Bone marrow (tissue), 2 donors: ENCODE measurements at regions not wholly inside any gene's neighbourhood (a gene's known extent, or its start where the extent isn't known, plus 50 kb on each side); places are given as distances from the start of the nearest gene placed in this dataset.

Experiments used
- DNase-seq, 2 donors: peaks; one replicate each; lab custom pipeline; 2025; lab: John Stamatoyannopoulos, UW

DNA sequence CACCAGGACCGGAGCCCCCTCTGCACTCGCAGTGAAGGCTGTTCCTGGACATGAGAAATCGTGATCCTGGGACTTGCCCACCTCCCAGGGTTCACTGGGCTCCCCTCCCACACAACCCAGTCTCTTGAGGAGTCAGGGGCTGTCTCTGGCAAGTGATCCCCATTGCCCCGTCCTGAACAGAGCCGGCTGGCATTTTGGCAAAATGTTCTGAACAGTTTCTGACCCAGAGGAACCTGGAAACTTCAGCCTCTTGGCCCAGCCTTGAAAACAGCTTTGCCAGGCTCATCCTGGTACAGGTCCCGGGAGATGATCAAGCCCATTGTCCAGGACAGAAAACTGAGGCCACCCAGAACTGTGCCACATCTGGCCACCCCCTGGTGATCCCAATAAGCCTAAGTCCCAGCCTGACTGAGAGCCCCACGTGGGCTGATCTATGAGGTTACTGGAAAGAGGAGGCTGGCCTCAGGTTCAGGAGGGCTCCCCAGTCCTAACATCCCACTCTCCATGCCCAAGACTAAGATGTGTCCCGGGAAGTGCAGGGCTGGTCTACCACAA, 115.7 kb downstream of the OAT start:
- DNase-seq, result no peak

DNA sequence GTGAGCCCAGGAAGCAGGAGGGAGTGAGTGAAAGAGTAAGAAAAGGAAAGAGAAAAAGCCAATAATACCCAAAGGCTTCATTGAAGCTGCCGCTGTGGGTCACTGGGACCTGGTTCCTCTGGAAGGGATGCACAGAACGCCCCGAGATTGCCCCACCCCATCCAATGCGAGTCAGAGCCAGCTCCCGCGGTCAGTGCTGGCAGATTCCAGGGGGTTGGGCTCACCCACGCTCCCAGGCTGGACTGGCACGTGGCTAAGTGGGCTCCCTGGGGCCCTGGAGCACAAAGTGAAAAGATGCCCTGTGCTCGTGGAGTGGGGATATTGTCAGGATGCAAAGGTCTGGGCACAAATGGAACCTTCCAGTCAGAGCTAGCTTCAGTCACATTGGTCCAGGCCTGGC, 117.0 kb downstream of the OAT start:
- no peak for DNase-seq

DNA sequence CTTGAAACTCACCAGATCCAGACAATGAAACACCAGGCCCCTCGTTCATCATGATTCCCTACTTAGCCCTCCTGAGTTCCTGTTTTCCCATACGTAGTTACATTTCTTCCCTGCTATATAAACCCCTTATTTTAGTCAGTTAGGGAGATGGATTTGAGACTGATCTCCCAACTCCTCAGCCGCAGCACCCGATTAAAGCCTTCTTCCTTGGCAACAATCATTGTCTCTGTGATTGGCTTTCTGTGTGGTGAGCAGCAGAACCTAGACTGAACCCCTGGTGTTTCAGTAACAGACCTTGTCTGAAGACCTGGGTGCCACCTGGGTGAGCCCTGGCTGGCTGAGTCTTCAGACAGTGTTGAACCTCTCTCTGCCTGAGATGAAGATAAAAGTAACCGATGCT, 118.0 kb downstream of the OAT start:
- no peak for DNase-seq

DNA sequence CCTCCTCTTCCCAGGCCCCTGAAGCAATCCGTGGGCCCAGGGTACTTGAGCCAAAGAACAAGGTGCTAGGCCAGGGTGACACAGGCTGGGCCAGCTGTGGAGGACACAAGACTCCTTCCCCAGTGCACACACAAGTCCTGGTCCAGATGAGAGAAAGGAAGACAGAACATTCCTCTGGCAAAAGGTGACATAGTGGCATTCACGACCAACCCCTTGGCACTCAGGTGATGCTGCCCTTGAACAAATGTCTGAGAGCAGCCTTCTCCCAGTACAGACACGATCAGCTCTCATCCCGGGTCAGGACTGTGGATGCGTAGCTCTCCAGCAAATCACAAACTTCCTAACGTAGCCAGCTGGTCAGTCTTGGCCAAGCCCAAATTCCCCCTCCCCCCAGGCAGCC, 118.5 kb downstream of the OAT start:
- DNase-seq, result no peak

DNA sequence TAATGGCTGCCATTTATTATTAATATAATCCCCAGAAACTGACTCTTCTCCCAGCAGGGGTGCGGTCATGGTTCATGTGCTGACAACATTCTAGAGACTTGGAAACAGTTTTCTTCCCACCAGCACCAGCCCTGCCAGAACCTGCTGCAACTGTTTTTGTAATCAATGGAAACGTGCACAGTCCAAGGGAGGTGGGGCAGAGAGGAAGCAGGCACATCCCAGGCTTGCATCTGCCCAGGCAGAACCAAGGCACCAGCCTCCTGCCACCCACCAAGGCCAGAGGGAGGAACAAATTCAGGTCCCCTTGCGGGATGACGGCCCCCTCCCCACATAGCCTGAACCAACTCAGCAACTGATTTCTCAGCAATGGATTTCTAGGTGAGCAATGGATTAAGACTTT, 119.0 kb downstream of the OAT start:
- no peak for DNase-seq

DNA sequence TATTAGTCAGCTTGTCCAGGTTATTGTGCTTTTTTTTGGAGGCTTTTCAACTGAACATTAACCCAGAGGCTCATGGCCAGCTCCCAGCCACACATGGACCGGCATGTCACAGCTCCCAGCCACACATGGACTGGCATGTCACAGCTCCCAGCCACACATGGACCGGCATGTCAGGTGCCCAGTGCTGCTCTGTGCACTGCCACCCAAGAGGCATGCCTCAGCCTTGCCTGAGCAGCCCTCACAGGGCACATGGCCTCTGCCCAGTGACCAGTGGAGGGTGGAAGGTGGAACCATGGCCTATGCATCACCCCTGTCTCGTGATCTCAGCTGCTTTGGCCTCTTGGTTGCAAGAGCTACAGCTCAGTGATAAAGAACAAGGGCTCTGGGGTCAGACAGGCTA, 119.8 kb downstream of the OAT start:
- no peak for DNase-seq

DNA sequence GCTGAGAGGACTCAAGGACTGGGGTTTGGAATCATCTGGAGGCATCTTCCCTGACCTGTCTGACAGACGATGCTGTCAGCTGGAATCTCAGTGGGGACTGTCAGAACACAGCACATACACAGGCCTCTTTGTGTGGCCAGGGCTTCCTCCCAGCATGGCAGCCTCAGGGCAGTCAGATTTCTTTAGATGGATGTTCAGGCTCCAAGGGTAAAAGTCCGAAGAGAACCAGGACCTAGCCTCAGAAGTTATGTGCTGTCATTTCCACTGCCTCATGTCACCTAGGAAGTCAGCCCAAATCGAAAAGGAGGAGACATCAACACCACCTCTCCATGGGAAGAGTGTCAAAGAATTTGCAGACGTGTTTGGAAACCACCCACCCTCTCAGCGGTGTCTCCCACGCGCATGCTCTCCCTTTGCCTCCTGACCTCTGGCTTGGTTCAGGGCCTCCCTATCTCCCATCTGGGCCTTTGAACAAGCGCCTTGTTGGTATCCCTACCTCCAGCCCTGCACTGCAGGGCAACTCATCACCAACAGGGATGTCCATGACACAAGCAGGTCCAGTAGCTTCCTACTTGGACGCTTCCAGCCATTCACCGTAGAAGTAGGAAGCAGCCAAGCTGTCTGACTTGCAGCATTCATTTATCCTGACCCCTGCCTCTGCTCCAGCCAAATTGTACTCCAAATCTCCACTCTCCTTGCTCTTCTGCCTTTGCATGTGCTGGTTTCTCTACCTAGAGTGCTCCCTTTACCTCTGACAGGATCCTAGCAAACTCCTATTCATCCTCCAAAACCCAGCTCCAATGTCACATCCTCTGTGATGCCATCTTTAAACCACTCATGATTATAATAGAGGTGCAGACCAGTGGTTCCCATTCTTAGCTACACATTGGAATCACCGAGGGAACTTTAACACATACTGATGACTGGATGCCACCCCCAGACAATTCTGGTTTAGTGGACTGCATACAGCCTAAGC, 121.6 kb downstream of the OAT start:
- DNase-seq, result no peak

DNA sequence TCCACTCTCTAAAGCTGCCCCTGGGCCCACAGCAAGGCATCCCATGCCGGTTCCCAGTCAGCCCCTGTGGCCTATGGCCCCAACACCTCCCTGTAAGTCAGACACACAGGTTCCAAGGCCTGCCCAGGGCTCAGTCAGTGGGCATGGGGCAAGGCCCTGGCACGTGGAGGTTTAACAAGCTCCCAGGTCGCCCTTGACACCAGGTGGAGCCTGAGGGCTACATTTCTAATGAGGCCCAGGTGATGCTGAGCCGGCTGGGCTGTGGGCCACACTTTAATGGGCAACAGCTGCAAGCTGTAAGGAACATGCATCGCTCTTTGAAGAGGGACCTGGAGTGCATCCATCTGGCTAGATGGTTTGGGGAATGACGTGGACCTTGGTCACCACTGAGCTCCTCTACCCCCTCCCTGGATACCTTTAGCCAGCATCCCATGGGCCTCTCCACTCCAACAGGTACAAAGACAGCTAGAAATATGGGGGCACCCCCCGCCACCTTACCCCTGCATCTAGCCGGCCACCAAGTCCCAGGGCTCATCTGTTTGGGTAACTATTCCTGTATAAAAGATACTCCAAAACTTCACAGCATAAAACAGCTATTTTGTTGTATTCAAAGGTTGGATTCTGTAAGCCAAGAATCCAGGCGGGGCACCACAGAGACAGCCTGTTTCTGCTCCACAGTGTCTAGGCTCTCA, 122.5 kb downstream of the OAT start:
- no peak for DNase-seq

DNA sequence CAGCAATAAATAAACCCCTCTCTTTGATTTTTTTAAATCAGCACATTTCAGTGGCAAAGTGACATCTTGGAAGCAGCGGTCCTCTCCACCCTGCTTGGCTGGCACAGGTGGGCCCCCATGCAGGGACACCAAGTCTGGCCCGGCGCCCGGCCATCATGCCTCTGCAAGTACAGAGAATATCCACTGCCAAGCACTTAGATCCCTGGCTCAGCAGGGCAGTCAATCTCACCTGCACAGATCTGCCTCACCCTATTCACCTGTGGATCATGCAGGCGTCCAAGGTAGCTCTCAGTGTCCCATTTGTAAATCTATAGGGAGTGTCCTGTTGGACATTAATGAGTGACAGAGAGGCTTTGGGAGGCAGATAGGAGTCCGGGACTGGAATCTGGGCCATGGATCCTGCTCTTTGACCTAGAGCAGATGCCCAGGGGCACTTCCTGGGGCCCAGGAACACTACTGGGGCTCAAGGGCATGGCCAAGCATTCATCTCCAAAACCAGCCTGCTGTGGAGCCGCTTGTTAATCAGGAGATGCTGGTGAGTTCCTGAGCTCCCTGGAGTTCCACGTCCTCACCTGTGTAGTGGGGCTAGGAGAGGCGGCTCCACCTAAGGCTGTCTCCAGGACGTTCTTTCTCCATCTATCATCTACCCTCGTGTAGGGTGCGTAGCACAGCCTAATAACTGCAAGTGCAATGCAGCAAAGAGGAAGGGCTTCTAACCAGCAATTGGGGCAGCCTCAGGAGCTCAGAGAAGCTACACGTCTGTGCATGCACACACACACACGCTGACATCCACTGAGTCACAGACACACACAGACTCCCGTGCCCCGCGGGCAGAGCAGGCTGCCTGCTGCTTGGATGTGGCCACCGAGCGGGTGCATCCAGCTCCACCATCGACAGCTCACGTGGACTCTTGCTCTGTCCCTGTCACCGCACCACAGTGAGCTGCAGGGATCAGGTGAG, 123.6 kb downstream of the OAT start:
- DNase-seq, result no peak

DNA sequence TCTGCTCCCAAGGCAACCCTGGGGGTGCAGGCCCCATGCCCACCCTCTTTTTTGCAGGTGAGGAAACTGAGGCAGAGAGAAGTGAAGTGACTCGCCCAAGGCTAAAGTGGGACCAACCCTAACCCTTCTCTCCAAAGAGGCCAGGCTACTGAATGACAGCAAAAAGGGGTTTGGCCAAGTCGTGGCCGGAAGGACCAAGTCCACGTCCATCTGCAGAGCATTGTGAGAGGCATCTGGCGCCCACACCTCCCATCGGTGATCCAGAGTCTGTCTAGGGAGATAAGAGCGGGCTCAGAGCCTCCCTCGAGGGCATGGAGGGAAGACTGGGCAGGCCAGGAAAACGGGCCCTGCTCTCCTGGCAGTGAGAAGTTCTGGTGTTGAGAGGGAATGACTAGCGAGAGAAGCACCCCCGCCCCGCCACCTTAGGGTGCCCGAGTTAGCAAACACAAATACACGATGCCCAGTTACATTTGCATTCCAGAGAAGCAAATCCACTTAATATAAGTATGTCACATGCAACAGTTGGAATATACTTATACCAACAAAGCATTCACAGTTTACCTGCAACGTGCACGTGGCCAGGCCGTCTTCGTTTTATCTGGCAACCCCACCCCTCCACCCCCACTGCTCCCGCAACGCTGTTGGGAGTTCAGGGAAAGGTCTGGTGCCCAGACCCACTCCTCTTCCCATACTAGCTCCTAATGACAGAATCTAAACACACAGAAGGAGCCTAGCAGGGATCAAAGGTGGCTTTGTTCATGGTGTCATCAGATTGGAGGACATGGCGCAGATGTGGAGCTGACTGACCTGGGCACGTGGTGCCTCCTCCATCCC, 124.9 kb downstream of the OAT start:
- DNase-seq, result no peak

DNA sequence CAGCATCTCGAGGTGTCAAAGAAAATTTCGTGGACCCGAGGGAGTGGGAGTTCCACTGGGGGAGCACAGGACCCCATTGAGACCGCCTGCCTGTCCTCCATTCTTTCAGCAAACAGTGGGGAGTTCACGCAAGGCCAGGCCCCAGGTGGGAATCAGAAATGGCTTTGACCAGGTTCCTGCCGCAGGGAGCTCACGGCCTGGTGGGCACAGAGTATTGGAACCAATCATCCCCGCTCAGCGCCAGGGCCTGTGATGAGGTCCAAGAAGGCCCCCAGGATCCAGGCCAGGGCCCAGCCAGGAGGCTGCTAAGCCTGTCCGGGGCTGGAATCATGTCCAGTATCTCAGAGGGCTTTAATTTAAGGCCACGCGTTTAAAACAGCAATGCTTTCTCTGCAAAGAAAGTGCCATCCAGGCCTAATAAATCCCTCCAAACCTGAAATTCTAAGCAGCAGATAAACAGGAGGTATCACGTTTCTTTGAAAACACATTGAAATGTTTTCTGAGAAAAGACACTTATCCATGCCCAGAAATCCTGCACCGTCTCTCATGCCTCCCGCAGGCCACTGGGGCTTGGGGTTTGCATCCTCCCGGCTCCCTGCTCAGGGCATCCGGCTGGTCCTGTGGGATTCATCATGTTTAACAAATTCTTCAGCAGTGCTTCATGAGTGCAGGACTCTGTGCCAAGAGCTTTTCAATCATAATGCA, 125.7 kb downstream of the OAT start:
- no peak for DNase-seq

DNA sequence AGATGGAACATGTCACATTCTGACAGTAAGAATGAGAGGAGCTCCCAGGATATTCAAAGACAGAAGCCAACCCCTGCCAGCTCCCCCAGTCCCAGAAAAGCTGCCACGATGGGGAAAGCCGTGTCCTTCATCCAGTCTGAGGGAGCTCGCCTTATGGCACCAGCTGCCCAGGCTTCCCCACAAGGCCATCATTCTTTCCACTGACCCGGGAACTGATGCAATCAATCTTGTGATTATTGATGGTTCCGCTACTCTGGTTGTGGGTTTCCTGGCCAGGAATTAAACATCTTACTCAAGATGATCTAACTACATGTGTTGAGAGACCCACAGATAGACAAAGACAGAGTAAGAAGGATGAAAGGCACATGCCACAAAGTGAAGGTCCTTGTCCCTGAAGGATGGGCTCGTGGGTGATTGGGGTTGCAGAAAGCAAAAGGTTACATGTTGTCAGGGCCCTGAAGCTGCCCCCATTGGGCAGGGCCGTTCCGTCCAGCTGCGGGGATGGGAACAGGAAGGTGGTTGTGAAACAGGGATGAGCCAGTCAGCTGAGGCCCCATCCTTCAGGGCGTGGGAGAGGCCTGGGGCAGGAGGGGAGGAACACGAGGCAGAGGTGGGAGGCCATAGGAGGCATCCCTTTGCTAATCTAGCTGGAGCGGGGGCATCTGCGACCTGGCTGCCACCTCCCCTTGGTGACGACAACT, 127.6 kb downstream of the OAT start:
- DNase-seq, result peak in 1 of 2 donors; percentile 73

DNA sequence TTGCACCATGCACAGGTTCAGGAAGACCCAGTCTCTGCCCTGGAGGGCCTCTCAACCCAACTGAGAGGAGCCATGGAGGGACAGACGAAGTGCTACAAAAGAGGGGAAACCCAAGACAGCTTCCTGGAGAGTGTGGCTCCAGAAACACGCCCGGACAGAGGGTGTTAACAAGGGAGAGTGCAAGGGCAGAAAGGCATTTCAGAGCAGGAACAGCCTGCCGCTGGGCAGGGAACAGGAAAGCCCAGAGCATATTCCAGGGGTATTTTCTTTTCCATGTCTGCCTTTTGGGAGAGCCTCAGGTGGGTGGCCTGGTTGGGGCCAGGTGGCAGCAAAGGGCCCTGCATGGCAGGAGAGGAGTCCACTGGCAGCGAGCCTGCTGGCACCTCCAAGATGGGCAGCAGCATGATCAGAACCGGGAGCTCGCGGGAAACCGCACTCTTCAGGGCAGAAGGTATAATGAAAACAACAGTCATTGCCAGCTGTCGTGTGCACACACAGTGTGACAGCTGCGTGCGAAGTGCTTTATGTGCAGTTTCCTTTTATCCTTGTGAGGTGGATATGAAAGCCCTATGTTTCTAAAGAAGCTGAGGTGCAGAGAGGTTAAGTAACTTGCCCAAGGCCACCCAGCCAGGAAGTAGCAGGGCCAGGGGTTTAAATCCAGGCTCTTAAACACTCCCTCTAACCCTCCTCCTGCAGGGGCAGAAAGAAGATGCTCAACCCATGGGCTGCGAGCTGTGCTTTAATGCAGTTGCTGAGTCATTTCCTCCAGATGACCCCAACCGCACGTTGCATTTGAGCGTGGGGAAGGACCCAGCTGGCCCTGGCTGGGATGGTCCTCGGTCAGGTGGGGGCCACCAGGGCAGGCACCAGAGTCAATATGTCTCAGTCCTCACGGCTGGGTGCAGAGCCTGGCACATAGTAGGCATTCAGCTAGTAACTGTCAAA, 128.6 kb downstream of the OAT start:
- DNase-seq, result peak in 1 of 2 donors; percentile 43

DNA sequence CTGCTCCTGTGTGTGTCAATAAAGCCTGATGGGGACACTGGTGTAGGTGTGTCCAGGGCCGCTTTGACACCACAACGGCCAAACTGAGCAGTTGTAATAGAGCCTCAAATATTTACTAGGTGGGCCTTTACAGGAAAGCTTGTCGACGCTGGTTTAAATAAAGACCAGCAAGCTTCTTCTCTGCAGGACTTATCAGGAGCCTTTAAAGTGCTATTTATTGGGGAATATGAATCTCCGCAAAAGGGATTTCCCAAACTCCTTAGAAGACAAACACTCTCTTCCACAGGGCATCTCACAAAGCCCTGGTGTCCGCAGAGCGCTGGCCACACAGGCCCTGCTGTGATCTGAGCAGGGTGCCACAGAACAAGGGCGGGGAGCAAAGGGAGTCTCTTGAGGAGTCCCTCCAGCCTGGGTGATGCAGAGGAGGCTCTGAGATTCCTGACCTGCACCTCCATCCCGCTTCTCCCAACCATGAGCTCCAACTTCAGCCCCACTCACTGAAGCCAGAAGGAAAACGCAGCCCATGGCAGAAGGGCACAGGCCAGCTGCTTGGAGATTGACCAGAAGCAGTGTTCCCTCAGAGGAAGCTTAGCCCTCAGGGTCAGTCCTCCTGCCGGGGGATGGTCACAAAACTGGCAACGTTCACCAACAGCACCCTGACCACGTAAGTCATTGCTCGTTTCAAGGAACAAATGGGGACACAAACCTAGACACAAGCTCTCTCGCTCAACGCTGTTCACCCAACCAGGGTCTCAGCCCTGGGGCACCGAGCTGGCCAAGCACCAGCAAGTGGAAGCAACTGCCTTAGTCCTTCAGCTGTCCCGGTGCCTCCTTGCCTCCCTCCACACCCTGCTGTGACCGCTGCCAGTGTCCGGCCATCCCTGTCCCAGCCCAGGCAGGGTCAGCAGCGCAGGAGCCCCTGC, 129.5 kb downstream of the OAT start:
- DNase-seq, result no peak

DNA sequence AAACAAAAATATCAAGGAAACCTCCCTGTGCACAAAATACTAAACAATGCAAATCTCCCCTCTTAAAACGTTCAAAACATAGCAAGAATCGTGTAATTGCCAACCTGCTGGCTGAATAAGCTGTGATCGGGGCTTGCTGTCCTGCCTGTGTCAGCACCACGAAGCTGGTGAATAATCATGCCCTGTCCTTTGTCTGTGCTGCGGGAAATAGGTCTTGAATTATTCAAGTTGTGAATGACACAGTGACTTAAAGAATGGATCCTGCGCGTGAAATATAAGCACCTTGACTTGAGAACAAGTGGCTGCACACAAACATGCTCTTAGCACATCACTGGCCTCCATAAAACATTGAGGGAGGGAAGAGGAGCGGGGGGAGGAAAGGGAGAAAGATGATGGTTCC, 130.2 kb downstream of the OAT start:
- no peak for DNase-seq

DNA sequence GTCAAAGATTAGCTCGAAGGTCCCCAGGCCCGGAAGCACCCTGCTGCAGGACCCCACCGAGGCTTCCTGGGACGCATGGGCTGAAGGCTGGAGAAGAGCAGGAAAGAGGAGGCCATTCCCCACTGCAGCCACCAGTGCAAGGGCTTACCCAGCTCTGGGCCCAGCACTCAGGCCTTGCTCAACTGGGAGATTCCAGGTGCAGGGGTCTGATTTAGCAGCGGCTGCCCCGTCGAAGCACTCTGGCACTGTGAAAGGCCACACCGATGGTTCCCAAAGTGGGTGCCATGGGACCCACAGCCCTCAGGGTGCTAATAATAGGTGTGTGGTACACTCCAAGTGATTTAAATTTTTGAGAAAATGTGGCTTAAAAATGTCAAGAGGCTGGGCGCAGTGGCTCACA, 130.9 kb downstream of the OAT start:
- DNase-seq, result no peak

DNA sequence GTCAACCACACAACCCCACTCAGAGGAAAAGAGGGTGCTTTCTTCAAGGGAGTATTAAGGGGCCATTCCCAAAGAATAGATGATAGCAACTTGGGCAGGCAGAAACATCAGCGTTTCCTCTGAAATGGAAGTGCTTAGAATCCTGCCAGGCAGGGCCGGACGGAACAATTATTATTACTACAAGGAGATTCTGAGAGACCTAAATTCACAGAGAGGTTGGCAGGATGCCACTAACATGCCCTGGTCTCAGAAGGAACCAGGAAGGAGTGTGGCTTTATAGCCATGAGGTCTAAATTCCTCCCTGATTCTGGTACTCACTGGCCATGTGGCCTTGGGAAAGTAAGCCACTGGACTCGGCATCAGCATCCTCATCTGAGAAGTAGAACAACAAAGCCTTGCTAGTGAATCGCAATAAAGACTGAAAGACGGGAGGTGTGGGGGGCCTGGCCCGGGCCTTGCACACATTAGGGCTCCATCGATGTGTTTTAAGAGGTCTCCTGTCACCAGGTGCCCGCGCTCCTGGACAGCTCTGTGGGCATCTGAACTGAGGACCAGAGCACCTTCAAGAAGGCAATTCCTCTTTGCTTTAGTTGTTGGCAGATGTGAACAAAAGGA, 131.5 kb downstream of the OAT start:
- DNase-seq, result no peak
